Osteoblast (primary cell): ENCODE measurements at regions not wholly inside any gene's neighbourhood (a gene's known extent, or its start where the extent isn't known, plus 50 kb on each side); places are given as distances from the start of the nearest gene placed in this dataset.
A peak's percentile ranks its signal among the peaks of the same experiment; 100 is the strongest.

Source experiments
- DNase-seq: peaks from one replicate; pipeline ENCODE4 v3.0.0; 2011; ENCODE audit warnings: low spot score, mixed read lengths; ENCODE audit not compliant: insufficient read length; ENCODE audit errors: missing footprints
- H2AFZ ChIP-seq: 2 replicates; pipeline ENCODE4 v1.6.0; 2011; ENCODE audit warnings: mild to moderate bottlenecking, low read length
- H3K27ac ChIP-seq: 2 replicates; pipeline ENCODE4 v1.5.1; 2011; ENCODE audit warnings: mild to moderate bottlenecking, low read depth, low read length, moderate library complexity
- H3K27me3 ChIP-seq: 2 replicates; pipeline ENCODE4 v1.6.0; 2012; ENCODE audit warnings: mild to moderate bottlenecking, control low read depth, inconsistent platforms, low read length, moderate library complexity; ENCODE audit not compliant: insufficient read depth
- H3K36me3 ChIP-seq: 2 replicates; pipeline ENCODE4 v1.5.1; 2011; ENCODE audit warnings: mild to moderate bottlenecking, low read length, control low read depth, moderate library complexity; ENCODE audit not compliant: insufficient read depth
- H3K4me1 ChIP-seq: 2 replicates; pipeline ENCODE4 v1.5.1; 2011; ENCODE audit warnings: mild to moderate bottlenecking, low read length, control low read depth, moderate library complexity; ENCODE audit not compliant: insufficient read depth
- H3K4me2 ChIP-seq: 2 replicates; pipeline ENCODE4 v1.6.0; 2011; ENCODE audit warnings: mild to moderate bottlenecking, low read length; ENCODE audit not compliant: insufficient read depth
- H3K4me3 ChIP-seq: fragments of 200-600 bp; sonication (generic); 3 replicates; pipeline ENCODE4 v1.5.1; 2012; ENCODE audit warnings: mild to moderate bottlenecking, low read length, inconsistent platforms; ENCODE audit not compliant: insufficient read depth
- H3K79me2 ChIP-seq: 2 replicates; pipeline ENCODE4 v1.6.0; 2012; ENCODE audit warnings: mild to moderate bottlenecking, low read length, control low read depth, inconsistent platforms; ENCODE audit not compliant: insufficient read depth
- H3K9me3 ChIP-seq: 2 replicates; pipeline ENCODE4 v1.5.1; 2011; ENCODE audit warnings: low read depth, low read length, control low read depth
- H4K20me1 ChIP-seq: 2 replicates; pipeline ENCODE4 v1.6.0; 2012; ENCODE audit warnings: mild to moderate bottlenecking, low read length, control low read depth; ENCODE audit not compliant: insufficient read depth
- CTCF ChIP-seq: IDR thresholded peaks from 2 replicates; pipeline ENCODE4 v1.5.1; 2011; ENCODE audit warnings: mild to moderate bottlenecking, low read depth, low read length, moderate library complexity; ENCODE audit errors: extremely low read depth

GRCh38 chr7:106965108-106965507 is 79.4 kb upstream of the PRKAR2B start:
- H3K27ac ChIP-seq, result no peak overlapping the region
- no peaks in the 10 kb centered on the region for H3K9me3 ChIP-seq
- no peaks in the 10 kb centered on the region for H3K4me1 ChIP-seq
- H4K20me1 ChIP-seq, result no peaks in the 10 kb centered on the region
- DNase-seq, result no peak
- no peak for TF ChIP-seq CTCF
- H3K4me3 ChIP-seq, result no peak overlapping the region
- H3K27me3 ChIP-seq, result peaks cover 6% of the 10 kb centered on the region
- no peaks in the 10 kb centered on the region for H3K36me3 ChIP-seq
- no peak overlapping the region for H3K4me2 ChIP-seq
- H2AFZ ChIP-seq, result no peak overlapping the region
- H3K79me2 ChIP-seq, result no peaks in the 10 kb centered on the region

- Histone ChIP-seq H3K9me3 (no peaks in the 10 kb centered on the region), H3K4me3 (no peak overlapping the region), H4K20me1 (no peaks in the 10 kb centered on the region), H3K4me2 (no peak overlapping the region), H2AFZ (no peak overlapping the region), H3K4me1 (no peaks in the 10 kb centered on the region), H3K27ac (no peak overlapping the region), H3K79me2 (no peaks in the 10 kb centered on the region), H3K27me3 (peaks cover 10% of the 10 kb centered on the region), H3K36me3 (no peaks in the 10 kb centered on the region)
- DNase-seq, result peak; percentile 71
- TF ChIP-seq CTCF, result no peak
Observed at GRCh38 chr7:106966121-106966520, 78.4 kb upstream of the PRKAR2B start.

DNA sequence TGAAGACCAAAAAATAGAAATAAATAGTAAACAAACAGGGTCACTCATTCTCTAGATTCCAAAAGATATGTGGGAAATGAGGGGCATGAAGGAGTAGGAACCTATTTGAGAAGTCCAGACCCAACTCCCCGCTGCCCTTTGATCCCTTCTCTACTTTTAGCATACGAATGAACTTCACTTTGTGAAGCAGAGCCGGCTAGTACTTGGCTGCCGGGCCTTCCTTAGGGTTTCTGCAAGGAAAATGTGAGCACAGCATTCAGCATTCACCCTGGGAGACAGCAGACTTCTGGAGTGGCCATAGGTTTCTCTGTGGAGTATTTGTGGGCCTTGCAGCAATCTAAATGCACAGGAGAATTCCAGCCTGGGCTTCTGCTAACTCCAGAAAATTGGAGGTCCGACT is 76.3 kb upstream of the PRKAR2B start:
- Histone ChIP-seq H3K36me3 (no peaks in the 10 kb centered on the region), H3K4me1 (no peaks in the 10 kb centered on the region), H4K20me1 (no peaks in the 10 kb centered on the region), H3K9me3 (no peaks in the 10 kb centered on the region), H3K4me2 (no peak overlapping the region), H3K27ac (no peak overlapping the region), H2AFZ (no peak overlapping the region), H3K79me2 (no peaks in the 10 kb centered on the region), H3K4me3 (no peak overlapping the region), H3K27me3 (peaks cover 10% of the 10 kb centered on the region)
- TF ChIP-seq CTCF, result no peak
- DNase-seq, result no peak

GRCh38 chr7:106978425-106979420 is 65.8 kb upstream of the PRKAR2B start:
- Histone ChIP-seq H3K4me3 (no peak overlapping the region), H3K4me1 (no peaks in the 10 kb centered on the region), H3K4me2 (no peak overlapping the region), H3K27ac (no peak overlapping the region), H3K9me3 (no peaks in the 10 kb centered on the region), H2AFZ (no peak overlapping the region), H3K79me2 (no peaks in the 10 kb centered on the region), H3K36me3 (no peaks in the 10 kb centered on the region), H4K20me1 (no peaks in the 10 kb centered on the region), H3K27me3 (peaks cover 5% of the 10 kb centered on the region)
- TF ChIP-seq CTCF, result peak; percentile 15
- no peak for DNase-seq
